ENCODE measurements at regions not wholly inside any gene's neighbourhood (a gene's known extent, or its start where the extent isn't known, plus 50 kb on each side); places are given as distances from the start of the nearest gene placed in this dataset.

DNA sequence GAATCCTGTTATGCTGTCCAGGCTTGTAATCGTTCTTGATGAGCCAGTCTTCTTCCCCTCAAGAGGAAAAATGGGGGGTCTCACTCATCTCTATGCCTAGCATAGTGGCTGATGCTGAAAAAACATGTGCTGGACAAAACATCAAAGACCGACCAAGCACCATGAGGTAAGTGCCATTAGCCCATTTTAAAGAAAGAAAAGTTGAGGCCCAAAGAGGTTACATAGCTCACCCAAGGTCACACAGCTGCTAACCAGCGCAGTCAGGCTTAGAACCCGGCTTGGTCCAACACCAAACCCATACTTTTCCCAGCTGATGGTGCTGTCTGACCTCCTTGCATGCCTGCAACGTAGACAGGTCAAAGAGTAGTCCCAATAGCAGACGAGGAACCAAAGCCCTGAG is 156.4 kb downstream of the INHBB start:
- TF ChIP-seq, protein P1, sequence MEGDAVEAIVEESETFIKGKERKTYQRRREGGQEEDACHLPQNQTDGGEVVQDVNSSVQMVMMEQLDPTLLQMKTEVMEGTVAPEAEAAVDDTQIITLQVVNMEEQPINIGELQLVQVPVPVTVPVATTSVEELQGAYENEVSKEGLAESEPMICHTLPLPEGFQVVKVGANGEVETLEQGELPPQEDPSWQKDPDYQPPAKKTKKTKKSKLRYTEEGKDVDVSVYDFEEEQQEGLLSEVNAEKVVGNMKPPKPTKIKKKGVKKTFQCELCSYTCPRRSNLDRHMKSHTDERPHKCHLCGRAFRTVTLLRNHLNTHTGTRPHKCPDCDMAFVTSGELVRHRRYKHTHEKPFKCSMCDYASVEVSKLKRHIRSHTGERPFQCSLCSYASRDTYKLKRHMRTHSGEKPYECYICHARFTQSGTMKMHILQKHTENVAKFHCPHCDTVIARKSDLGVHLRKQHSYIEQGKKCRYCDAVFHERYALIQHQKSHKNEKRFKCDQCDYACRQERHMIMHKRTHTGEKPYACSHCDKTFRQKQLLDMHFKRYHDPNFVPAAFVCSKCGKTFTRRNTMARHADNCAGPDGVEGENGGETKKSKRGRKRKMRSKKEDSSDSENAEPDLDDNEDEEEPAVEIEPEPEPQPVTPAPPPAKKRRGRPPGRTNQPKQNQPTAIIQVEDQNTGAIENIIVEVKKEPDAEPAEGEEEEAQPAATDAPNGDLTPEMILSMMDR (IDR thresholded peaks at IDR 0.05; ENCODE audit: insufficient read depth, low read depth, low read length) = no peak
- no peak for TF ChIP-seq EZH2 (IDR thresholded peaks at IDR 0.05; ENCODE audit: insufficient read depth, low read length)

All from astrocyte (in vitro differentiated cells and primary cell).